Keratinocyte (primary cell): ENCODE measurements at regions not wholly inside any gene's neighbourhood (a gene's known extent, or its start where the extent isn't known, plus 50 kb on each side); places are given as distances from the start of the nearest gene placed in this dataset.

Source experiments
- DNase-seq: peaks from one replicate; pipeline ENCODE4 v3.0.0-alpha.2; 2011; ENCODE audit warnings: low read depth, missing footprints, low spot score
- FAIRE-seq: peaks from 2 replicates; lab custom pipeline; 2011; peaks lifted over from hg19 to GRCh38; lab: Jason Lieb, UNC
- H2AFZ ChIP-seq: 2 replicates; pipeline ENCODE4 v1.6.0; 2012; ENCODE audit warnings: low read length, control low read depth, inconsistent platforms; ENCODE audit not compliant: control insufficient read depth
- H3K27ac ChIP-seq: 2 replicates; pipeline ENCODE4 v1.5.1; 2011; ENCODE audit warnings: low read length; ENCODE audit not compliant: control insufficient read depth, insufficient read depth
- H3K27me3 ChIP-seq: 3 replicates; pipeline ENCODE4 v1.6.0; 2011; ENCODE audit warnings: low read length; ENCODE audit not compliant: control insufficient read depth, insufficient read depth; ENCODE audit errors: extremely low read depth
- H3K36me3 ChIP-seq, 2 experiments: 2 replicates in 1 of 2; 3 replicates in 1 of 2; pipeline ENCODE4 v1.5.1; 2011; ENCODE audit warnings: low read length in 2 of 2, mild to moderate bottlenecking in 1 of 2; ENCODE audit not compliant: control insufficient read depth in 2 of 2, insufficient read depth in 2 of 2; ENCODE audit errors: extremely low read depth in 1 of 2
- H3K4me1 ChIP-seq: 3 replicates; pipeline ENCODE4 v1.5.1; 2011; ENCODE audit warnings: low read length; ENCODE audit not compliant: control insufficient read depth, insufficient read depth; ENCODE audit errors: extremely low read depth
- H3K4me2 ChIP-seq: 3 replicates; pipeline ENCODE4 v1.6.0; 2011; ENCODE audit warnings: low read depth, low read length; ENCODE audit not compliant: control insufficient read depth, insufficient read depth; ENCODE audit errors: extremely low read depth
- H3K4me3 ChIP-seq, 3 experiments: fragments of 200-600 bp in 1 of 3; sonication (generic) in 1 of 3; 2 replicates in 2 of 3; 3 replicates in 1 of 3; pipeline ENCODE4 v1.5.1; 2011 to 2016; ENCODE audit warnings: low read length in 3 of 3, mild to moderate bottlenecking in 3 of 3, control low read depth in 2 of 3, inconsistent platforms in 1 of 3, low read depth in 1 of 3, mixed read lengths in 1 of 3, mixed run types in 1 of 3, moderate library complexity in 1 of 3; ENCODE audit not compliant: control insufficient read depth in 2 of 3, insufficient read depth in 2 of 3; ENCODE audit errors: extremely low read depth in 1 of 3
- H3K79me2 ChIP-seq: 2 replicates; pipeline ENCODE4 v1.6.0; 2012; ENCODE audit warnings: low read length; ENCODE audit not compliant: control insufficient read depth, insufficient read depth
- H3K9ac ChIP-seq: 3 replicates; pipeline ENCODE4 v1.6.0; 2011; ENCODE audit warnings: low read length; ENCODE audit not compliant: control insufficient read depth, insufficient read depth; ENCODE audit errors: extremely low read depth
- H3K9me1 ChIP-seq: 3 replicates; pipeline ENCODE4 v1.6.0; 2011; ENCODE audit warnings: low read length; ENCODE audit not compliant: control insufficient read depth, insufficient read depth; ENCODE audit errors: extremely low read depth
- H3K9me3 ChIP-seq: 2 replicates; pipeline ENCODE4 v1.5.1; 2012; ENCODE audit warnings: low read depth, low read length; ENCODE audit not compliant: control insufficient read depth
- H4K20me1 ChIP-seq: 3 replicates; pipeline ENCODE4 v1.6.0; 2011; ENCODE audit warnings: low read length; ENCODE audit not compliant: control insufficient read depth, insufficient read depth; ENCODE audit errors: extremely low read depth
- CTCF ChIP-seq, 3 experiments: IDR thresholded peaks in 1 of 3; conservative IDR thresholded peaks in 1 of 3; optimal IDR thresholded peaks in 1 of 3; 2 replicates in 2 of 3; 3 replicates in 1 of 3; pipeline versions ENCODE3 to v1.5.1; 2011; ENCODE audit warnings: low read length in 3 of 3, mild to moderate bottlenecking in 3 of 3, moderate library complexity in 2 of 3, control low read depth in 1 of 3, inconsistent platforms in 1 of 3; ENCODE audit not compliant: insufficient read depth in 2 of 3; ENCODE audit errors: extremely low read depth in 1 of 3
- EZH2 ChIP-seq: IDR thresholded peaks from one replicate; pipeline ENCODE4 v1.6.1; 2012; ENCODE audit warnings: inconsistent platforms, mild to moderate bottlenecking, low read length, moderate library complexity
- dilution Hi-C: fragments of 300-500 bp; cut with MboI; formaldehyde crosslinking; loops from one replicate; pipeline ENCODE4 v1.7.0; 2020; ENCODE audit warnings: low sequenced_read_pairs; ENCODE audit not compliant: extremely low pct_ligation_motif_present

GRCh38 chr22:49010070-49010863, 817.4 kb downstream of the BRD1 start:
- FAIRE-seq = no peak

GRCh38 chr22:49009359-49010063, 818.2 kb downstream of the BRD1 start:
- no peak for DNase-seq
- Histone ChIP-seq H3K4me2 (no peak overlapping the region), H4K20me1 (no peaks in the 10 kb centered on the region), H3K9me3 (peaks cover 17% of the 10 kb centered on the region), H3K27ac (no peak overlapping the region), H3K79me2 (no peaks in the 10 kb centered on the region), H3K36me3 (no peaks in the 10 kb centered on the region), H3K9ac (no peak overlapping the region), H3K27me3 (no peaks in the 10 kb centered on the region), H3K4me1 (no peaks in the 10 kb centered on the region), H3K4me3 (no peak overlapping the region), H2AFZ (no peak overlapping the region), H3K9me1 (no peaks in the 10 kb centered on the region)
- dilution Hi-C loops = no loop called here
- TF ChIP-seq EZH2 (no peak), CTCF (optimal IDR thresholded peaks at IDR 0.05 in 1 of 3, IDR thresholded peaks at IDR 0.05 in 1 of 3, conservative IDR thresholded peaks at IDR 0.05 in 1 of 3; ENCODE audit: extremely low read depth in 1 of 3, insufficient read depth in 2 of 3, low read length in 3 of 3) (no peak)
- FAIRE-seq = no peak

More at GRCh38 chr22:49010070-49010863, 817.4 kb downstream of the BRD1 start:
- no peak for DNase-seq
- H4K20me1 ChIP-seq = no peaks in the 10 kb centered on the region
- dilution Hi-C loops = no loop called here
- no peak overlapping the region for H3K4me3 ChIP-seq
- no peaks in the 10 kb centered on the region for H3K36me3 ChIP-seq
- peaks cover 20% of the 10 kb centered on the region for H3K9me3 ChIP-seq
- TF ChIP-seq EZH2 = no peak
- TF ChIP-seq CTCF (optimal IDR thresholded peaks at IDR 0.05 in 1 of 3, IDR thresholded peaks at IDR 0.05 in 1 of 3, conservative IDR thresholded peaks at IDR 0.05 in 1 of 3; ENCODE audit: extremely low read depth in 1 of 3, insufficient read depth in 2 of 3, low read length in 3 of 3) = no peak
- H3K4me2 ChIP-seq = no peak overlapping the region
- no peak overlapping the region for H2AFZ ChIP-seq
- no peaks in the 10 kb centered on the region for H3K9me1 ChIP-seq
- no peaks in the 10 kb centered on the region for H3K79me2 ChIP-seq
- H3K27me3 ChIP-seq = no peaks in the 10 kb centered on the region
- no peak overlapping the region for H3K9ac ChIP-seq
- no peaks in the 10 kb centered on the region for H3K4me1 ChIP-seq
- no peak overlapping the region for H3K27ac ChIP-seq
